CMK (cell line): ENCODE measurements at regions not wholly inside any gene's neighbourhood (a gene's known extent, or its start where the extent isn't known, plus 50 kb on each side); places are given as distances from the start of the nearest gene placed in this dataset.

Source experiments
- DNase-seq: peaks from one replicate; pipeline ENCODE4 v3.0.0-alpha.2; 2010; ENCODE audit warnings: low read depth

DNA sequence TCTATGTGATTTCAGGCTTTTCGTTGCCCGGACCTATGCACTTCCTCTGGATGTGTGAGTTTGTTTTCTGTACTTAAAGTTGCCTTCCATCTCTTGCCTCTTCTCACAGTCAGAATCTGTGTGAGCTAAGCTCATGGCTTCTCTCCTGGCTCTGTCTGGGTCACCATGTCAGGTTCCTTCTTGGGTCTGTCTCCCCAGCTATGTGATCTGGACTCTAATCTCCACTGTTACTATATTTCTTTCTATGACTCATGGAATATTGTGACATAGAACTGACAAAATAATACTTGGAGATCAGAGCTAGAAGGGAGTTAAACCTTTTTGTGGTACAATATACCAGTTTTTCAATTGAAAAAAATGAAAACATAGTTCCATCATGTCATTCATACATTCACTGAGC, 172.7 kb upstream of the FGGY start:
- DNase-seq = no peak

DNA sequence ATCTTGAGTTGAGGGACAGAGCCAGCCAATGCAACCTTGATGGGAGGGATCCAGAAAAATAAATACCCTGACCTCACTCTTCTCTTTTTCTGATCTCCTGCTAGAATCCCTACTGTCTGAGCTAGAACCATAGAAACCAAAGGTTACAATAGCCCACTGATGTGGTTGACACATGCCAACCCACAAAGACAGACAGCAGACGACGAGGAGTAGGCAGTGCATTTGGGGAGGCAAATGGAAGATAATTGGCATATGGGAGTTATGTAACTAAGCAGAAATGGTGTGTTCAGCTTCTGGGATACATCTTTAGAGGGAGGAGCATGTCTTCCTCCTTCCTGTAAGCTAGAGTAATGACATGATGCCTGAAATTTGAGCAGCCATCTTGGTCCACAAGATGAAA, 171.7 kb upstream of the FGGY start:
- DNase-seq = no peak

DNA sequence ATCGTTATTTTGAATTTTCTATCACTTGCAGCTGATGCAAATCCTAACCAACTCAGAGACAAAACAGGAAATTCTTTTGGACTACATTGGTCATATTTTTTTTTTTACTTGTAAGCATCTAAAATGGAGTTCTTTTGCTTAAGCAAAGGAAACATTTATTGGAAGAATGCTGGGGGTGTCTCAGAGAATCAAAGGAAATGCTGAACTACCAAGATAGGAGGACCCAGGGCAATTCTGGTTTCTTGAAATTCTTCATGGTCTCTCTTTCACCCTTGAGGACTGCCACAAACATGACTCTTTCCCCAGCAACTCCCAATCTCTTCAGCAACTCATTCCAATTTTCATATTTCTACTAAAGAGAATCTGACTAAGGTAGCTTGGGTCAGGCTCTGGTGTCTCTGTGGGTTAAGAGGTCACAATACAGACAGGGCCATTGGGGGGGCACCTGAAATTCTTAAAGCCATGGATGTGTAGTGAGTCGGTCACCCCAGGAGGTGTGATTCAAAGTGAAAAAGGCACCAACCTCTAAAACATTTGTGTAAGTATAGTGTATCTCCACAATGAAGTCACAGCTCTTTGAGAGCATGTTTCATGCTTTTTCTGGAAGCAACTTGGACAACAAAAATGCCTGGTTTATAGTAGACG, 171.1 kb upstream of the FGGY start:
- no peak for DNase-seq

DNA sequence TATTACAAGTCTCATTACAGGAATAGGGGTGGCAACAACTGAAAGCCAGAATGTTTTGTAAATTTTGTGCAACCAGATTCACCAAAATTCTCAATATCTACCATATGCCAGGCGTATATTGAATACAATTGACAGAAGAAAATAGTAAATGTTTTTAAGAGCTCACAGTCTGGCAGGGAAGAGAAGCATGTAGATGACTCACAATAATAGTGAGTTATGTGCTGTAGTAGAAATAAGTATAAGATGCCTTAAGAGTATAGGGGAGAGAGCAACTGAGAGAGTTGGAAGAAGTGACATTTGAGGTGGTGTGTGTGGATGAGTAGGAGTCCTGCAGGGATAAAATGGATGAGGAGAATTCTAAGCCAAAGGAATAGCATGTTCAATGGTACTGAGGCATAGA, 170.5 kb upstream of the FGGY start:
- DNase-seq = no peak

DNA sequence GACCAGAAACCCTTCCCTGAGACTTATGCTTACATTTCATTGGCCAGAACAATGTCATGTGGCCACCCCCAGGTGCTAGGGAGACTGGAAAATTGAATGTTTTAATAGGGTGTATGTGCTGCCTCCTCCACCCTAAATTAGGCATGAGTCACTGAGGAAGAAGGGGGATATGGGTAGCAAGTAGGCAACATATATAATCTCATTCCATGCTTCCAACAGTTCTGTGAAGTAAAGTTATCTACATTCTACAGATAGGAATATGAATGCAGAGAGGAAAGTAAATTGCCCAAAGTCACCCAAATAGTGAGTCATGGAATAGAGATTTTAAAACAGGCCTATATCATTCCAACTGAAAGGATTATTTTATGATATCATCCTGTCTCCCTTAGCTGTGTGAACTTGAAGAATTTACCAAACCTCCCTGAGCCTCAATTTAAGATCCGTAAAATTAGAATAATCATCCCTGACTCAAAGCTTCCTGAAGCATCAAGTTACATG, 168.6 kb upstream of the FGGY start:
- no peak for DNase-seq

DNA sequence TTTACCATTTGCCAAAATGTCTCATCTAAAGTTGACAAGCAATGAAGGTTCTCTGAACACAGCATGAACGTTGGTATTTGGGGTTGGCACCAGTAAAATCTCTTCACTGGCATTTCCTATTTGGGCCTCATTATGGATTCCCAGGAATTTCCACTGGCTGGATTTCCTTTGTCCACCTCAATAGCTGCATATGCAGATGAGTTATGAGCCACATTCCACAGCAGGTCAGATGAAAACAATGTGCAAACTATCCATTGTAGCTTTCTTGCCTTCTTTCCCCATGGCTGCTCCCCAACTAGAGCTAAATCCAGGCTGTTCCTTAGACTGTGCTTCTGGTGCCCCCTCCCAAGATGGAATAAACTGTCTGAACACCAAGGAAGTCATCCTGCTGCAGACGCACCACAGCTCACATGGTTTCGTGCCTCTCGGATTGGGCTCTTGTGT, 168.1 kb upstream of the FGGY start:
- DNase-seq = no peak

DNA sequence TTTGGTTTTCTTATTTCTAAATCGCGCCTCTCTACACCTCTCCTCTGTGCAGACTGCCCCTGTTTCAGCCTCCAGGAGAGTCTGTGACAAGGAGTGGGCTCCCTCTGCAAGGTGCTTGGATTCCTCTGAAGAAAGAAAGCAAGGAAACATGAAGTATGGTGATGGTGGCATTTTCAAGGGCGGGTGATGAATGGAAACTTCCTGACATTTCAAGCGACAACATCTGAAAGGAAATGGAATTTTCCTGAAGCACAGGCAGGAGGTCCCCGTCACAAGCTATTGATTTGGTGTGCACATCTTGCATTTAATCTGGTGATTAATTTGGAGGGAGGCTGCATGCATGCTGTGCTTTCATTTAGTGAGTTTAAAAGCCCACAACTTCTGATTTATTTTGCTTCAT, 164.6 kb upstream of the FGGY start:
- no peak for DNase-seq

DNA sequence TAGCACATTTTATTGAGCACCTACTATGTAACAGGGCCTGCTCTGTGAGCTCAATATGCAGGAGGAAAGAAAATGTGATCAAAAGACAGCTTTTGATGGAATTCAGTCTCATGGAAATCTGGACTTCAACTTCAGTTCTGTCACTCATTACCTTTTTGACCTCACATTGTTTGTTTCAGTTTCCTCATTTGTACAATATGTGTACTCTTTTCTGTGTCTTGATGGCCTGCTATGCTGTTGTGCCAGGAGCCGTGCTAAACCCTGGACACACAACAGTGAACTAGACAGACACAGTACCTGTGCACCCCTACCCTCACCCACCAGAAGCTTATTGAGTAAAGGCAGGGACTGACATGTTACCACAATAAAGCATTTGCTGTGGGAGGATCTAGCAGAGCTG, 162.9 kb upstream of the FGGY start:
- DNase-seq = no peak

DNA sequence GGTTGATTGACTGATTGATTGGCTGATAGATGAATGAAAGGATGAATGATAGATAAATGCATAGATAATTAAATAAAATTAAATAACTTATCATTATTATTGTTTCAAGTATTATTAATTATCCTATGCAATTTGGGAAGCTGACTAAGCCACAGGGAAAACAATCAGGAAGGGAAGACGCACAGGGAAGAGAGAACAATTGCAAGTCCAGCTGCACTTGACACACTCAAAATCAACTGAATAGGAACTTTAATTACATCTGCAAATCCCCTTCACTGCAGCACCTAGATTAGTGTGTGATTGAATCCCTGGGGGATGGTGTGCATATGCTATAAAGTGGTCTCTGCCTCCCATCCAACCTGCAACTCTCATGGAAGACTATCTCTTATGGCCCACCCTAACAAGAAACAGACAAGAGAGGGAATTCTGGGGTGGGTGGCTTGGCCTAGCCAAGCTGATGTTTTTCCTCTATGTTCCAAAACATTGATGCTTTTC, 161.1 kb upstream of the FGGY start:
- no peak for DNase-seq

DNA sequence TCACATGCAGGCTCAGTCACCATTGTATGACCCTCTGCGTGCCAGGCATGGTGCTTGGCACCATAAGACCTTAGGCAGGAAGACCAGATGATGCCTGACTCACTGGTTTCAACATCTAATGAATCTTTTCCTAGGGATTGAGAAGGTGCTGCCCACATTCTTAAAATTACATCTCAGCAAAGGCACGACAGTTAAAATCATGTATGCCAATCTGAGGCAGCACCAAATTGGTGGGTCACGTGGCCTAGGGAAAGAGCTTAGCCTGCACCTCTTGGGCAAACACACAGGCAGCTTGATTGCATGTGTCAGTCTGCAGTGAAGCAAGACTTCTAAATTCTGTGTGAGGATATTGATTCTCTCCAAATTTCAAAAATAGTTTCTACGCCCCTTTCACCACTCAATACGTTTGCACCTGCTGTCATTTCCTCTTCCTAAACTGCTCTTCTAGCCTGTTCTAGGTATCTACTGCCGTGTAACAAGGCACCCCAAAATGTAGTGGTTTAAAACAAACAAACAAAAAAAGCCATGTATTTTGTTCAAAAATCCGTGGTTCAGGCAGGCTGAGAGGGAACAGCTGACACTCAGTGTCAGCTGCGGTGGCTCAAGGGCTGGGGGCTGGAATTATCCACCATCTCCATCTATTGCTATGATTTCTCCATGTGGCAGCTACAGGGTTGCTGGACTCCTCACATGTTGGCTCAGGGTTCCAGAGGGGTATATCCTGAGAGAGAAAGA, 160.2 kb upstream of the FGGY start:
- DNase-seq = no peak

DNA sequence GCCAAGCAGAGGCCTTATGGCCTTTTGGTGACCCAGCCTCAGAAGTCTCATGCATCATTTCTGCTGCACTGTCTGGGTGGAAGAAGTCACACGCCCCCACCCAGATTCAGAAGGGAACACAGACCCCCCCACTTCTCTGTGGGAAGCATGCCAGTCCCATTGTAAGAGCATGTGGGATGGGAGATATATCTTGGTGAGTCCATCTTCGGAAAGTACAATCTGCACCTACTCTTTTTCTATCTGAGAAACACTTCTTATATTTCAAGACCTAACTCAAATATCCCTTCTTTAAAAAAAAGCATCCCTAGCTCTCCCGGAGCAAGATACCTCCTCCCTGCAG, 159.6 kb upstream of the FGGY start:
- no peak for DNase-seq

DNA sequence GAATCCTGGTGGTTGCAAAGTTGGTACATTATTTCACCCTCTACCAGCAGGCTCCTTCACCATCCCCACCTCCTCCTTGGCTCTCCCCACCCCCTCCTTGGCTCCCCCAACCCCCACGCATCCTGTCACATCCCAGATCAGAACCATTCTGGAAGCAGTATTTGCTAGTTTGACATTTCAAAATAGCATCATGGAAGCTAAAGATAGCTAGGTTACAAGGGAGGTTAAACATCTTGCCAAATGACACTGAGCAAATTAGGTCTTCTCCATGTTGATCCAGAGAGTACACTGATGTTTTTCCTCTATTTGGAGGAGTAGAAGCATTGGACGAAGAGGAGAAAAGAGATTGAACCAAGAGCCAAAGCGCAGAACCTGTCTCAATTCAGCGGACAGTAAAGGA, 158.9 kb upstream of the FGGY start:
- DNase-seq = no peak

DNA sequence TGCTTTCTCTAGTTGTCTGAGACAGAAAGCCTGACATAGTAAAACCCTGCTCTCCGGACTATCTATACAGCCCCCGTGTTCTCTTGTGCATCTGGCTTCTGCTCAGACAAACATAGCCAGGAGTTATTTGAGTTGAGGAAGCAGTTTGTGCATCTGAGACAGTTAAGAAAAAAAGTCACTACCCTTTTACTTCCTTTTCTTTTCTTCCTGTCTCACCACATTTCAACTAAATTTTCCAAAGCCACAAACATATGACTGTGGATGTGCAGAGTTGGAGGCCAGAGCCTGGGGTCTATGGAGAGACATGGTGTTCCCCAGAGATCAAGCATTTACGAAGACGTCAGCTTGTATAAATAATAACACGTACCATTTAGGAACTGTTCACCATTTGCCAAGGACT, 158.5 kb upstream of the FGGY start:
- DNase-seq = peak; percentile 18

DNA sequence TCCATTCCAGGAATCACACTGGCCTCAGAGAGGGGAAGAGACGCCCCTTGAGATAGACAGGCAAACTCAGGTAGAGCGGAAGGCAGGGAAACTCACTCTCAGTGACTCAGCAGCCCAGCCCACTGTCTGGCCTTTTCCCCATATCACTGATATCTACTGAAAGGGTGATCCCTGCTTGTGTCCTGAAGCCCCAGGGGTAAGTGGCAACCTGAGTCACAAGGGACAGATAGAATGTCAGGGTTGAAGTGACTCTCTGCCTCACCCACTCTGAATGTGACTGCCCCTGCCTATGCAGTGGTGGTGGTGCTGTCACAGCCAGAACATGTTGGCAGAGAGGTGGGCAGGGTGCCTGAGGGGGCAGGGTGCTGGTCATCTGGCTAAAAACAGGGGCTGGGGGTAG, 157.5 kb upstream of the FGGY start:
- DNase-seq = no peak

DNA sequence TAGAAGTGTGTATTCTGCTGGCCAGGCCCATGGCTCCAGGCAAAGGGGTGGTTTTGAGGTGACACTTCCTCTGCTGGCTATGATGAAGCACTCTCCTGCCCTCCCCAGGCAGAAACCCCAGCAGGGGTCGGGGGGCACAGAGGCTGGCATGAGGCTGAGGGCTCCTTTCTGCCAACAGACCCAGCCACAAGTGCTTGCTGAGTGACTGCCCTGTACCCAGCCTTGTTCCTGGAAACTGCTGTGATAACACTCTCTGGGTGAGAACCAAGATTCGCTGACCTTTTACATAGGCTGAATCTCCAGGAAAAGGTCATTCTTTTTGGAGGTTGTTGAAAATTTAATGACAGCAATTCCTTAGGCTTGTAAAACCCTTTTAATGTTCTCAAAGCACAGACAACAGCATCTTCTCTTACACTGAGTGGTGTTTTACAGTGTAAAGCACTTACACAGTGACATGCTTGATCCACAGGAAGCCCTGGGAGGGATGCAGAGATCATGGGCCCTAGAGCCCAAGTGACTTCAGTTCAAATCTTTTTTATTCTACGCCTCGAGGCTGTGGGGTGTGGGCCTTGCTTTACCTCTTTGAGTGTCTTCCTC, 155.5 kb upstream of the FGGY start:
- DNase-seq = no peak

DNA sequence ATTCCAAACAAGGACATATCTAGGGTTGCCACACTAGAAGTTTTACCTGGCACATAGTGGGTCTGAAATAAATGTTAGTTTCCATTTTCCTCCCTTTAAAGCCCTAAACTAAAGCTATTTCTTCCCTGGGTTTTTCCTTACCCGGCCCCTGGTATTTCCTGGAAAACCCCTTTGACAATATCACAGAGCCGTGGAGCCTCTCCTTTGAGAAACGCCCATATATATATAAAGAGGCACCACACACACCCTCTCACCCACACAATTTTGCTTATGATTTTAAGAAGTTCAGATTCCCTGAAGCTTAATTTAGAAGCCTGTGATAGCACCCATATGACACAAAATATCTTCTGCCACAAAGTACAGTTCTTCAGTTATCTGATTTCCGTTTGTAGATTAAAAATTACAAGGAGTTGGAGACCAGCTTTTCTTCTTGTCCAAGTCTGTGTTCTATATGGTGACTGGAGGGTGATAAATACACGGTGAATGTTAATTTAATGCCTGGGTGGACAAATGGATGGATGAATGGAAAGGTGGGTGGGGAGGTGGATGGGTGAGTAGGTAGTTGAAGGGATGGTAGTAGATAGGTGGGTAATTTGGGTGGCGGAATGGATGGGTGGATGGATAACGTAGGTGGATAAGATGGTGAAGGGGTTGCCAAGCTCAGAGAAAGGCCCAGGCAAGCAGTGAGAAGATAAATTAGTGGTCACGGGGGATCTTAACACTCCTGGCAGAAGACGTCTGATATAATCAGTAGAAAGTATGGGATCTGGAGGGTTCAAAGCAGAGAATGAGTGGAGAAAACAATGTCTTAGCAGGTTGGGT, 154.4 kb upstream of the FGGY start:
- no peak for DNase-seq

DNA sequence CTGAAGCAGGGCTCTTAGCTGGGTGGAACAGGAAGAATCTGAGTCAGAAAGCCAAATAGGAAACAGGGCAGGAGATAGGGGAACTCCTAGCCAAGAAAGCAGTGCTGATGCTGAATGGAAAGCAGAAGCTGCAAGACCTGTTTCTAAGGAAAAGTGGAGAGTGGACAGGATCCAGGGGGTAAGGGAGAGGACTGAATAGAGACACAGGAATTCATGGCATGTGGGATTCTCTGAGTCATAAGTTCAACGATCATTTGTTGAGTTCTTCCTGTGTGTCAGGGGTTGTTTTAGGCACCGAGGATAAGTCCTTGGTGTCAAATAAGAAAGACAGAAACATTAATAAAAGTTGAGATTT, 153.8 kb upstream of the FGGY start:
- no peak for DNase-seq

DNA sequence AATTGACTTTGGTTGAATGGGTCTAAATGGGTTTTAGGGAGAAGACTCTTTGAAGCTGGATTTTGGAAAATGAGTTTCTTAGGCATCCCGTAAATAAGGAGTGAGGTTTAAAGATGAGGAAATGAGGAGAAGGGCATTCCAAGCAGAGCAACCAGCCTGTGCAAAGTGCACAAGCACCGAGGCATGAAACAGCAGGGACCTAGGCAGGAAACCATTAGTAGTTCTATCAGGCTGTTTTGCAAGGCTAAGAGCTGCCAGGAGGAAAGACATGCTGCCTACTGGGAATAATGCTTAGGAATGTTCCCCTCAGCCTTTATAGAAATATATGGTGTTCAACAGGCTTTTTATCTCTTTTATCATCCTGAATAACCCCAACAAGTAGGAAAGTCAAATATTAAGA, 153.1 kb upstream of the FGGY start:
- DNase-seq = no peak

DNA sequence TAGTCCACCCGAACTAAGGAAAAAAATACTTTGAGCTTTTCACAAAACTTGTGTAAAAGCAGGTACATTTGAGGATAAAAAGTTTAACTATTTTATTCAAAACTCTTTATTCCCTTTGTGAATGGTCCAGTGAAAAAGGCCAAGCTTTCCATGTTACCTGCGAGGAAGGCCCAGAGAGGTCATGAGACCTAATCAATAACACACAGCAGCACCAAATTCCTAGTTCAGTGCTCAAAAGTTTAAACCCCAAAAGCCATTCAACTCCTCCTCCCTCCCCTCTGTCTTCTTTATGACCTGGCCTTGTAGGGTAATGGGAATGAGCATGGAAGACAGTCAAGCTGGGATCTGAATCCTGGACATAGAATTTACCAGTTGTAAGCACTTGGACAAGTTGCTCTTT, 151.9 kb upstream of the FGGY start:
- no peak for DNase-seq

DNA sequence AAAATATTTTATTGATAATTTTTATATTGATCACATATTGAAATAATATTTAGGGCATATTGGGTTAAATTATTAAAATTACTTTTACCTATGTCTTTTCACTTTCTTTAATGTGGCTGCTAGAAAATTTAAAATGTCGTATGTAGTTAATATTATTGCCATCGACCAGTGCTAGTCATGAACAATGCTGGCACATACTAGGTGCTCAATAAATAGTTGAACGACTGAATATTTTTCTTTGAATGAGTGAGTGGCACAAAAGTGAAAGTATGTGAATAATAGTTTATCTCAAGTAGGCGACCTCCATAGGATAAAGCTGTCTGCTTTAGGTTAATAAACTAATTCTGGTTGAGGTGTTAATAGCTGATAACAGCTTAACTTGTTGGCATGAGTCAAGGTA, 150.8 kb upstream of the FGGY start:
- no peak for DNase-seq

DNA sequence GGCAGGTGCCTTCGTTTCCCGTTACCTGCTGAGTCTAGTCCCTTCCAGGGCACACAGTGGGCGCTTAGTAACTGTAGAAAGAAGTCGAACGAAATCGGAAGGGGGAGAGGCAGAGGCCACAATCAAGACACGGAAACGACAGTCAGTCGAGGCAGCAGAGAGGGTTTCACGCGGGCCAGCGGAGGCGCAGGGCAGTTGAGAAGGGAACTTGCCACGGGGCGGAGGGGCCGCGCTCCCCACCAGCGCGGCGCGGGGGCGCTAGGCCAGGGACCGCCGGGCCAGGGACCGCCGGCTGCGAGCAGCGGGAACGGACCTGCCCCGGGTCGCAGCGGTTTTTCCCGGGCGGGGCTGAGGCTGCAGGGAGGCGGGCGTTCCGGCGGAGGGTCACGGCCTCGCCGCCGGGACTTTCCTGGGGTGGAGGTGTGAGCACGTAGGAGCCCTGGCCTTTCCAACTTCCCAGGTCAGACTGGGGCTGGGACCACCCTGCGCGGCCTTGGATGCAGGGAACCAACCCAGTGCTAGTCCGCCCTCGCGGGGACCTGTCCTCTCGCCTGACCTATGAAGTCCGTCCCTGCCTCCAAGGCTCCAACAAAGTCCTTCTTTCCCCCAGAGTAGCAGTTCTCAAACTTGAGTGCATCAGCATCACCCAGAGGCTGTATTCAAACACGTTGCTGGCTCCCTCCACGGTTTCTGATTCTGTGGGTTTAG, 150.1 kb upstream of the FGGY start:
- DNase-seq = no peak

DNA sequence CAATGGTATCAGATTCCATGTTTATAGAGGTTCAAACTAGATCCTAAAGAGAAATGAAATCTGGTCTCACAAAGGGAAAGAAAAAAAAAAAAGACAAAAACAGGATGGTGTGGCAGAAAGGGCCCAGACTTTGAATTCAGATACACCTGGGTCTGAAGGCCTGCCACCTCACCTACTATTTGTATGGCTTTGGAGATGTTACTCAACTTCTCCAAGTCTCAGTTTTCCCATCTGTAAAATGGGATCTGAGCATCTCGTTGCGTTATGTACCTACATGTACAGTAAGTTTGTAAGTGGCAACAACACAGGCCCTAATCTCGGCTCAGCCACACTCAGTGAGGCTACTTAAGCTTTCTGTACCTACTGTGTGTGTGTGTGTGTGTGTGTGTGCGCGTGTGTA, 147.5 kb upstream of the FGGY start:
- no peak for DNase-seq
